Astrocyte of the cerebellum (primary cell): ENCODE measurements at regions not wholly inside any gene's neighbourhood (a gene's known extent, or its start where the extent isn't known, plus 50 kb on each side); places are given as distances from the start of the nearest gene placed in this dataset.

Experiments used
- DNase-seq: peaks from one replicate; pipeline ENCODE4 v3.0.0-alpha.2; 2011; ENCODE audit warnings: low read depth
- H3K4me3 ChIP-seq: 2 replicates; pipeline ENCODE4 v1.5.1; 2011; ENCODE audit warnings: mild to moderate bottlenecking, low read depth, low read length, moderate library complexity
- CTCF ChIP-seq: IDR thresholded peaks from 2 replicates; pipeline ENCODE4 v1.5.1; 2012; ENCODE audit warnings: low read length, low read depth, moderate library complexity, mild to moderate bottlenecking; ENCODE audit errors: missing control alignments
- in situ Hi-C: cut with HindIII; loops from 2 replicates; pipeline ENCODE4 v1.10.0; 2017; ENCODE audit warnings: low sequenced_read_pairs

GRCh38 chr3:46127503-46127902 lies 80.6 kb downstream of the CCR1 start:
- in situ Hi-C loops: no loop called here
- DNase-seq: peak; percentile 76
- no peak overlapping the region for H3K4me3 ChIP-seq
- no peak for TF ChIP-seq CTCF

- H3K4me3 ChIP-seq: no peak overlapping the region
- in situ Hi-C loops: no loop called here
- DNase-seq: no peak
- TF ChIP-seq CTCF: no peak
These were observed 83.6 kb downstream of the CCR1 start for GRCh38 chr3:46124216-46125177.

- in situ Hi-C loops: no loop called here
- DNase-seq: no peak
- no peak for TF ChIP-seq CTCF
- H3K4me3 ChIP-seq: no peak overlapping the region
These were observed 84.5 kb downstream of the CCR1 start for GRCh38 chr3:46123646-46124045.

- in situ Hi-C loops: no loop called here
- no peak for DNase-seq
- no peak for TF ChIP-seq CTCF
- H3K4me3 ChIP-seq: no peak overlapping the region
These were observed 86.0 kb downstream of the CCR1 start for GRCh38 chr3:46122091-46122490.

GRCh38 chr3:46120983-46121382 lies 87.1 kb downstream of the CCR1 start:
- H3K4me3 ChIP-seq: no peak overlapping the region
- in situ Hi-C loops: no loop called here
- no peak for TF ChIP-seq CTCF
- DNase-seq: no peak

- H3K4me3 ChIP-seq: no peak overlapping the region
- no peak for TF ChIP-seq CTCF
- DNase-seq: no peak
- in situ Hi-C loops: no loop called here
These were observed 88.2 kb downstream of the CCR1 start for GRCh38 chr3:46119709-46120498.
